D721Med (cell line): ENCODE measurements at regions not wholly inside any gene's neighbourhood (a gene's known extent, or its start where the extent isn't known, plus 50 kb on each side); places are given as distances from the start of the nearest gene placed in this dataset.

Experiments
- DNase-seq: peaks from one replicate; pipeline ENCODE4 v3.0.0; 2011; ENCODE audit warnings: low spot score; ENCODE audit not compliant: insufficient read length
- FAIRE-seq: peaks from 2 replicates; lab custom pipeline; 2011; peaks lifted over from hg19 to GRCh38; lab: Jason Lieb, UNC
- TF ChIP-seq, protein P1 (sequence below): IDR thresholded peaks from 2 replicates; pipeline ENCODE4 v1.5.1; 2012; ENCODE audit warnings: mild to moderate bottlenecking, control low read depth; ENCODE audit not compliant: insufficient read depth; ENCODE audit errors: missing control alignments

DNA sequence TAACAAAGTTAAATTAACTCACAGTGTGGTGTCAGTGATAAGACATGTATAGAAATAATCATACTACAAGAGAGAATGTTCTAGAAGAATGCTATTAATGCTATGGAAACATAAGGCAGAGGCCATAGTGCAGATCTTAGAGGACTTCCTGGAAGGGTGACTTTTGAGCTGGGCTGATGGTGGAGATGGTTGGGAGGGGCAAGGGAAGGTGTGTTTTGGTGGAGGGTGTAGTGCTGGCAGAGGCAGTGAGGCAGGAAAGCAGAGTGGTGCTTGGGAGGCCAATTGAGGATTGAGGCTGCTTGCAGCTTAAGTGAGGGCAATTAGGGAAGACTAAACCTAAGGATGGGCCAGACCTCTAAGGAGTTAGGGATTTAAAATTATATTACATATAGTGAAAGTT lies 58.5 kb upstream of the FNDC1 start:
- FAIRE-seq = no peak
- no peak for DNase-seq
- TF ChIP-seq, protein P1, sequence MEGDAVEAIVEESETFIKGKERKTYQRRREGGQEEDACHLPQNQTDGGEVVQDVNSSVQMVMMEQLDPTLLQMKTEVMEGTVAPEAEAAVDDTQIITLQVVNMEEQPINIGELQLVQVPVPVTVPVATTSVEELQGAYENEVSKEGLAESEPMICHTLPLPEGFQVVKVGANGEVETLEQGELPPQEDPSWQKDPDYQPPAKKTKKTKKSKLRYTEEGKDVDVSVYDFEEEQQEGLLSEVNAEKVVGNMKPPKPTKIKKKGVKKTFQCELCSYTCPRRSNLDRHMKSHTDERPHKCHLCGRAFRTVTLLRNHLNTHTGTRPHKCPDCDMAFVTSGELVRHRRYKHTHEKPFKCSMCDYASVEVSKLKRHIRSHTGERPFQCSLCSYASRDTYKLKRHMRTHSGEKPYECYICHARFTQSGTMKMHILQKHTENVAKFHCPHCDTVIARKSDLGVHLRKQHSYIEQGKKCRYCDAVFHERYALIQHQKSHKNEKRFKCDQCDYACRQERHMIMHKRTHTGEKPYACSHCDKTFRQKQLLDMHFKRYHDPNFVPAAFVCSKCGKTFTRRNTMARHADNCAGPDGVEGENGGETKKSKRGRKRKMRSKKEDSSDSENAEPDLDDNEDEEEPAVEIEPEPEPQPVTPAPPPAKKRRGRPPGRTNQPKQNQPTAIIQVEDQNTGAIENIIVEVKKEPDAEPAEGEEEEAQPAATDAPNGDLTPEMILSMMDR = no peak

DNA sequence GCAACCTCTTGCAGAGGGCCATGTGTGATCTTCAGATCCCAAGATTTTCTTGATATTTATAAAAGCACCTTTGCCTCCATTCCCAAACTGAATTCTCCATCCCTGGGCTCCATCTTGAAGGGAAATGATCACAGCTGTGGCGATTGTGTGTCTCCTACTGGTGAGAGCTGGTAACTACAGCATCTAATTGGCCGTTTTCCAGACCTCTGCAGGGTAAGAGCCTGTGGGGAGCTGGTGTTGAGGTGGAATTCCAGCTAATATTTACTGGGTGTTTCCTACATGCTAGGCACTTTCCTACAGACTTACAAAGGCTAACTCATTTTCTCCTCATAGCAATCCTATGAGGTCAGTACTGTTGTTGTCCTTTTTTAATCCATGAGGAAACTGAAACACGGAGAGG lies 59.2 kb upstream of the FNDC1 start:
- DNase-seq = no peak
- TF ChIP-seq, protein P1 = peak; percentile 45
- FAIRE-seq = peak; percentile 51

DNA sequence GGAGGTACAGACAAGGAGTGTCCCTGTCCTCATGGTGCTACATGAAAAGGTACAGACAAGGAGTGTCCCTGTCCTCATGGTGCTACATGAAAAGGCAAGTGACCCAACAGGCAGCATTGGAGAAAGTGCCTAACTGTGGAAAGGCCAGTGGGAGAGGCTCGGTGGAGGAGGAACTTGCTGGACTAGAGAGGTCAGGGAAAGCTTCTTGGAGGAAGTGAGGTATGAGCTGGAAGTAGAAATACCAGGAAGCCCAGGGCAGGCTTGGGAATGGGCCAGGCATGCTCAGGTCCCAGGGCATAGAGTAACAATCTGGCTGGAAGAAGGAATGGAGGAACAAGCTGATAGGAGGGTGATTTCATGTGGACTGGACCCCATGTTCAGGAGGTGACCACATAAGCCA lies 59.8 kb upstream of the FNDC1 start:
- TF ChIP-seq, protein P1 = no peak
- no peak for FAIRE-seq
- DNase-seq = no peak

DNA sequence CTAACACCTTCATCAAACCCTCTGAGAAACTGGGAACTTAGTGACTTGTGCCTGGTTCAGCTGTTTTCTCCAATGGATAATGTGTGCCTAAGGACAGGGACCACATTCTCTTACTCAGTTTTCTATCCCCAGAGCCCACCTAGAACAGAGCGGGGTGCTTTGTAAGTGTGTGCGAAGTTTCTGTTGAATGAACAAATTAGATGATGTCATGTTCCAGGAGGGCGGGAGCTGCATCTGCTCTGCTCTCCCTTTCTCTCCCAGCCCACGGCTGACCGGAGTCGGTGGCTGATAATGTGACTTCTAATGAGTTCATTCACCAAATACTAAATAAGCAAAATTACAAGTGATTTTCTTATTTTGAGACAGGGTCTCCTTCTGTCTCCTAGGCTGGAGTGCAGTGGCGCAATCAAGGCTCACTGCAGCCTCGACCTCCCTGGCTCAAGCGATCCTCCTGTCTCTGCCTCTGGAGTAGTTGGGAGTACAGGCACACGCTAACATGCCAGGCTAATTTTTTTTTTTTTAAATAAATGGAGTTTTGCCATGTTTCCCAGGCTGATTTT lies 60.7 kb upstream of the FNDC1 start:
- TF ChIP-seq, protein P1 = no peak
- no peak for DNase-seq
- FAIRE-seq = no peak

DNA sequence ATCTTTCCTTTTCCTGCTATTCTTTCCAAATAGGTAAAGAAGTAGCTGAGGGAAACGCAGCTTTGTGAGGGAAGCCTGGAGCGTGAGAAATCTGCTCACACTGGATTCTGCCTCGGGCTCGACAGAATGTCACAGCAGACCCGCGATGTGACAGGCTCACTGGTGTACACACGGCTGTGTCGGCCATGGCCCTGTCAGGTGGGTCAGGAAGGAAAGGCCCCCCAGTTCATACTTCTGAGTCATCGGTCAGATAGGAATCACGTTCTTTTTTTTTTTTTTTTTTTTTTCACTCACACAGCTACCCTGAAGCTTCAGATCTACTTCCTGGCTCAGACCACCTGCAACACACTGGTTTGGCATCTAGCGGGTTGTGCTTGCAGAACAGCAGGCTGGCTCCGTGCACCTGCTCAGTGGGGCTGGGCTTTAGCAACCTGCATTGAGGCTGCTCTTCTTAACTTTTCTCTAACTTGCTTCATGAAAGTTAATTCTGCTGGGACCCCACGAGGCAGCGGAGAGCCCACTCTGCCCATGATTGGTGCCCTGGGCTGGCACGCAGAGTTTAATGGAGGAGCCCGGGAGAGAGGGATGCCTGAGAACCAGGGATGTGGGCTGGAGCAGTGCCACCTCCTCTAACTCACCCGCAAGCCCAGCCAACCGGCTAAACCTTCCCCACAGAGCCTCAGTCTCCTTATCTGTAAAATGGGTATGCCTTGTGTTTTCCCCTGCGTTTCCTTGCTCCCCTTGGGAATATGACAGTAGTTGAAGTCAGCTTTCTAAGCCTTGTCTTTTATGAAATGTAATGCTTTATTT lies 61.5 kb upstream of the FNDC1 start:
- FAIRE-seq (no peak), DNase-seq (no peak)
- TF ChIP-seq, protein P1 = no peak

DNA sequence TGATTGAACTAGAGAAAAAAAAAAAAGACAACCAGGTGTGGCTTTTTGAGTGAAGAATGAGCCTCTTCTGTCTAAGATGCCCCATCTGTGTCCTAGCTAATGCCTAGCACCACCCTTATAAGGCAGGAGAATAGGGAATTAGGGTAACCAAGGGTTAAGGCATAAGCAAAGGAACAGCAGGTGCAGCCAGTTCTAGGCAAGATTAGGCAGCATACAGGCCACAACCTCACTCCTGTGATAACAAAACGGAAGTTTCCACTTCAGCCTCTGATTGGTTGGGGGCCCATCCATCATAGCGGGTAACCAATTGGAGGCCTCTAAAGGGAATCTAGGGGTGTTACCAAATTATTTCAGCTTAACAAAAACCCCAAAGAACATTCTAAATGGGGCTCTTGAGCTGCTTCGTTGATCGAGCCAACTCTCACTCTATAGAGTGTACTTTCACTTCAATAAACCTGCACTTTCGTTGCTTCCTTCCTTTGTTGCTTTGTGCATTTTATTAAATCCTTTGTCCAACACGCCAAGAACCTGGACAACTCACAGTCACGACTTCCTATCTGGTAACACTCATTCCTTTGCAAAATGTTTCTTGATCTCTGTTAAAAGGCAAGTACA lies 61.9 kb upstream of the TAGAP start:
- DNase-seq (no peak), FAIRE-seq (no peak)

More for the DNA sequence above, 61.9 kb upstream of the TAGAP start:
- TF ChIP-seq, protein P1 = no peak
